Thyroid gland (tissue), 4 donors: ENCODE measurements at regions not wholly inside any gene's neighbourhood (a gene's known extent, or its start where the extent isn't known, plus 50 kb on each side); places are given as distances from the start of the nearest gene placed in this dataset.

Source experiments
- DNase-seq, 2 donors: peaks; one replicate each; pipeline ENCODE4 v3.0.0-alpha.2; 2019
- H3K27ac ChIP-seq, 3 donors: fragments of 200-600 bp; sonication (generic); 1 replicate in 2 of 3; 2 replicates in 1 of 3; pipeline ENCODE4 v1.5.1; 2016 to 2019; ENCODE audit warnings: mild to moderate bottlenecking in 1 of 3, moderate library complexity in 1 of 3
- H3K27me3 ChIP-seq: fragments of 200-600 bp; sonication (generic); one replicate; pipeline ENCODE4 v1.5.1; 2019
- H3K36me3 ChIP-seq, 2 donors: fragments of 200-600 bp; sonication (generic); one replicate each; pipeline ENCODE4 v1.5.1; 2016 to 2019
- H3K4me1 ChIP-seq, 2 donors: fragments of 200-600 bp; sonication (generic); one replicate each; pipeline ENCODE4 v1.5.1; 2017 to 2019
- H3K4me3 ChIP-seq, 3 donors: fragments of 200-600 bp; sonication (generic); replicated peaks in 1 of 3; 1 replicate in 2 of 3; 2 replicates in 1 of 3; pipeline ENCODE4 v1.5.1; 2016; ENCODE audit warnings: mild to moderate bottlenecking in 1 of 3
- H3K9me3 ChIP-seq: fragments of 200-600 bp; sonication (generic); one replicate; pipeline ENCODE4 v1.5.1; 2017
- CTCF ChIP-seq, 6 experiments: fragments of 200-600 bp in 3 of 6; fragments of 450-650 bp in 3 of 6; sonication (generic) in 3 of 6; IDR thresholded peaks; one replicate each; pipeline ENCODE4 v1.5.1; 2016 to 2019; ENCODE audit warnings: antibody characterized with exemption in 6 of 6, mild to moderate bottlenecking in 2 of 6, inconsistent platforms in 1 of 6, moderate library complexity in 1 of 6
- POLR2A ChIP-seq, 2 donors: fragments of 450-650 bp; IDR thresholded peaks; one replicate each; pipeline ENCODE4 v1.6.1; 2017; ENCODE audit warnings: antibody characterized with exemption in 2 of 2, mild to moderate bottlenecking in 2 of 2, moderate library complexity in 1 of 2
- WGBS, 2 donors: methylation state at CpG; one replicate each; pipeline ENCODE4 v1.1.5; 2017; 5-methylcytosine and 5-hydroxymethylcytosine counted together
- intact Hi-C: fragments of 100-400 bp; cut with DNase I; formaldehyde crosslinking; loops from one replicate; pipeline ENCODE4 v1.15.1; 2023

- Histone ChIP-seq H3K4me3 (no peak overlapping the region), H3K27me3 (no peaks in the 10 kb centered on the region), H3K4me1 (no peaks in the 10 kb centered on the region), H3K36me3 (no peaks in the 10 kb centered on the region), H3K27ac (no peak overlapping the region), H3K9me3 (no peaks in the 10 kb centered on the region)
- no peak for DNase-seq
- TF ChIP-seq POLR2A (IDR thresholded peaks at IDR 0.05) (no peak), CTCF (IDR thresholded peaks at IDR 0.05) (no peak)
- intact Hi-C loops = no loop called here
- 42 to 63% methylated on average over 1 of the region's 1 CpG for WGBS, 2 donors
Observed at GRCh38 chr12:17342381-17342961, 736.5 kb upstream of the LMO3 start.

- H3K4me3 ChIP-seq = no peak overlapping the region
- DNase-seq = no peak
- intact Hi-C loops = no loop called here
- H3K27ac ChIP-seq = no peak overlapping the region
- no peaks in the 10 kb centered on the region for H3K9me3 ChIP-seq
- no peaks in the 10 kb centered on the region for H3K4me1 ChIP-seq
- TF ChIP-seq POLR2A (IDR thresholded peaks at IDR 0.05) = no peak
- no peak for TF ChIP-seq CTCF (IDR thresholded peaks at IDR 0.05)
- H3K27me3 ChIP-seq = no peaks in the 10 kb centered on the region
- 87 to 89% methylated on average over 3 of the region's 3 CpGs for WGBS, 2 donors
- no peaks in the 10 kb centered on the region for H3K36me3 ChIP-seq
Observed at GRCh38 chr12:17335487-17335886, 729.5 kb upstream of the LMO3 start.

GRCh38 chr12:17334784-17335183 lies 728.8 kb upstream of the LMO3 start:
- no peaks in the 10 kb centered on the region for H3K4me1 ChIP-seq
- no peak overlapping the region for H3K27ac ChIP-seq
- intact Hi-C loops = no loop called here
- H3K4me3 ChIP-seq = no peak overlapping the region
- H3K27me3 ChIP-seq = no peaks in the 10 kb centered on the region
- no peaks in the 10 kb centered on the region for H3K9me3 ChIP-seq
- no peak for DNase-seq
- WGBS, 2 donors = 52 to 66% methylated on average over 3 of the region's 3 CpGs
- no peak for TF ChIP-seq POLR2A (IDR thresholded peaks at IDR 0.05)
- no peak for TF ChIP-seq CTCF (IDR thresholded peaks at IDR 0.05)
- no peaks in the 10 kb centered on the region for H3K36me3 ChIP-seq

- no peaks in the 10 kb centered on the region for H3K4me1 ChIP-seq
- H3K27me3 ChIP-seq = no peaks in the 10 kb centered on the region
- TF ChIP-seq POLR2A (IDR thresholded peaks at IDR 0.05) (no peak), CTCF (IDR thresholded peaks at IDR 0.05) (no peak)
- no peaks in the 10 kb centered on the region for H3K9me3 ChIP-seq
- 83 to 87% methylated on average over 3 of the region's 3 CpGs for WGBS, 2 donors
- no peak overlapping the region for H3K4me3 ChIP-seq
- DNase-seq = no peak
- intact Hi-C loops = no loop called here
- no peaks in the 10 kb centered on the region for H3K36me3 ChIP-seq
- H3K27ac ChIP-seq = no peak overlapping the region
Observed at GRCh38 chr12:17333287-17333686, 727.3 kb upstream of the LMO3 start.

- Histone ChIP-seq H3K4me1 (no peaks in the 10 kb centered on the region), H3K27ac (no peak overlapping the region), H3K9me3 (no peaks in the 10 kb centered on the region), H3K27me3 (no peaks in the 10 kb centered on the region), H3K4me3 (no peak overlapping the region), H3K36me3 (no peaks in the 10 kb centered on the region)
- no peak for DNase-seq
- WGBS, 2 donors = 32 to 34% methylated on average over 2 of the region's 2 CpGs
- no peak for TF ChIP-seq POLR2A (IDR thresholded peaks at IDR 0.05)
- TF ChIP-seq CTCF (IDR thresholded peaks at IDR 0.05) = no peak
- intact Hi-C loops = no loop called here
Observed at GRCh38 chr12:17326649-17327048, 720.7 kb upstream of the LMO3 start.
